Trophoblast cell (in vitro differentiated cells and primary cell): ENCODE measurements at regions not wholly inside any gene's neighbourhood (a gene's known extent, or its start where the extent isn't known, plus 50 kb on each side); places are given as distances from the start of the nearest gene placed in this dataset.

Experiments used
- DNase-seq, 2 donors: peaks; one replicate each; pipeline ENCODE4 v3.0.0-alpha.2; 2016
- H2AFZ ChIP-seq: 2 replicates; pipeline ENCODE4 v1.6.1; 2013; ENCODE audit warnings: low read length, moderate library complexity, mild to moderate bottlenecking; ENCODE audit not compliant: insufficient read depth, poor library complexity
- H2AK5ac ChIP-seq: 2 replicates; pipeline ENCODE4 v1.6.1; 2013; ENCODE audit warnings: mild to moderate bottlenecking, low read length
- H2BK120ac ChIP-seq: 2 replicates; pipeline ENCODE4 v1.6.1; 2013; ENCODE audit warnings: low read length, mild to moderate bottlenecking, moderate library complexity; ENCODE audit not compliant: insufficient read depth, poor library complexity
- H2BK12ac ChIP-seq: 2 replicates; pipeline ENCODE4 v1.6.1; 2013; ENCODE audit warnings: mild to moderate bottlenecking, low read length, moderate library complexity
- H2BK5ac ChIP-seq: 2 replicates; pipeline ENCODE4 v1.6.1; 2013; ENCODE audit warnings: low read length, low read depth, moderate library complexity, mild to moderate bottlenecking; ENCODE audit not compliant: poor library complexity
- H3K14ac ChIP-seq: 2 replicates; pipeline ENCODE4 v1.6.1; 2013; ENCODE audit warnings: mild to moderate bottlenecking, low read length
- H3K18ac ChIP-seq: 2 replicates; pipeline ENCODE4 v1.6.1; 2013; ENCODE audit warnings: mild to moderate bottlenecking, low read length
- H3K23ac ChIP-seq: 2 replicates; pipeline ENCODE4 v1.6.1; 2013; ENCODE audit warnings: low read length
- H3K27ac ChIP-seq: 2 replicates; pipeline ENCODE4 v1.5.1; 2013; ENCODE audit warnings: low read depth, mild to moderate bottlenecking, inconsistent platforms, low read length, moderate library complexity
- H3K27me3 ChIP-seq: 2 replicates; pipeline ENCODE4 v1.6.1; 2013; ENCODE audit warnings: inconsistent platforms, mild to moderate bottlenecking, low read length, moderate library complexity; ENCODE audit not compliant: insufficient read depth
- H3K36me3 ChIP-seq, 2 experiments: 1 replicate in 1 of 2; 2 replicates in 1 of 2; pipeline ENCODE4 v1.6.1; 2013; ENCODE audit warnings: low read length in 2 of 2, mild to moderate bottlenecking in 2 of 2, moderate library complexity in 1 of 2; ENCODE audit not compliant: insufficient read depth in 2 of 2, control insufficient read depth in 1 of 2
- H3K4ac ChIP-seq: 2 replicates; pipeline ENCODE4 v1.6.1; 2013; ENCODE audit warnings: low read depth, mild to moderate bottlenecking, low read length, moderate library complexity
- H3K4me1 ChIP-seq, 2 experiments: 1 replicate in 1 of 2; 2 replicates in 1 of 2; pipeline ENCODE4 v1.6.1; 2013; ENCODE audit warnings: low read length in 2 of 2, mild to moderate bottlenecking in 2 of 2, moderate library complexity in 1 of 2; ENCODE audit not compliant: insufficient read depth in 2 of 2, control insufficient read depth in 1 of 2
- H3K4me2 ChIP-seq: 2 replicates; pipeline ENCODE4 v1.6.1; 2013; ENCODE audit warnings: inconsistent platforms, mild to moderate bottlenecking, low read length, moderate library complexity
- H3K4me3 ChIP-seq: 2 replicates; pipeline ENCODE4 v1.5.1; 2013; ENCODE audit warnings: mild to moderate bottlenecking, low read depth, low read length, inconsistent platforms
- H3K79me1 ChIP-seq: one replicate; pipeline ENCODE4 v1.6.1; 2013; ENCODE audit warnings: low read length
- H3K79me2 ChIP-seq: 2 replicates; pipeline ENCODE4 v1.6.1; 2013; ENCODE audit warnings: low read length, mild to moderate bottlenecking; ENCODE audit not compliant: control insufficient read depth, insufficient read depth, poor library complexity
- H3K9ac ChIP-seq: 2 replicates; pipeline ENCODE4 v1.6.1; 2013; ENCODE audit warnings: mild to moderate bottlenecking, low read length
- H3K9me3 ChIP-seq: 2 replicates; pipeline ENCODE4 v1.6.1; 2013; ENCODE audit warnings: low read depth, mild to moderate bottlenecking, control low read depth, inconsistent platforms, low read length; ENCODE audit not compliant: insufficient read depth
- H4K12ac ChIP-seq: 2 replicates; pipeline ENCODE4 v1.6.1; 2013; ENCODE audit warnings: low read depth, mild to moderate bottlenecking, low read length, moderate library complexity
- H4K8ac ChIP-seq: 2 replicates; pipeline ENCODE4 v1.6.1; 2013; ENCODE audit warnings: low read depth, mild to moderate bottlenecking, low read length, moderate library complexity
- H4K91ac ChIP-seq: one replicate; pipeline ENCODE4 v1.6.1; 2013; ENCODE audit warnings: low read depth, mild to moderate bottlenecking, low read length, moderate library complexity
- WGBS: extraction: QIAGEN DNeasy Blood & Tissue Kit; methylation state at CpG from one replicate; pipeline ENCODE4 v1.1.7; 2013; ENCODE audit warnings: missing lambda C conversion rate; ENCODE audit not compliant: insufficient read length, insufficient coverage; ENCODE audit errors: extremely low coverage; 5-methylcytosine and 5-hydroxymethylcytosine counted together

- H2AK5ac ChIP-seq, result no peak overlapping the region
- H3K4me2 ChIP-seq, result no peak overlapping the region
- no peak overlapping the region for H3K27ac ChIP-seq
- H3K27me3 ChIP-seq, result no peaks in the 10 kb centered on the region
- H3K79me1 ChIP-seq, result no peaks in the 10 kb centered on the region
- no peak overlapping the region for H3K4me3 ChIP-seq
- no peak overlapping the region for H4K91ac ChIP-seq
- no peak overlapping the region for H3K4ac ChIP-seq
- no peak overlapping the region for H2BK12ac ChIP-seq
- H2BK120ac ChIP-seq, result no peak overlapping the region
- H3K36me3 ChIP-seq, result no peaks in the 10 kb centered on the region
- no peak overlapping the region for H4K12ac ChIP-seq
- H2AFZ ChIP-seq, result no peak overlapping the region
- no peak overlapping the region for H2BK5ac ChIP-seq
- no peak overlapping the region for H3K14ac ChIP-seq
- no peaks in the 10 kb centered on the region for H3K79me2 ChIP-seq
- no peak overlapping the region for H3K18ac ChIP-seq
- no peak overlapping the region for H3K23ac ChIP-seq
- H3K9me3 ChIP-seq, result peaks cover 3% of the 10 kb centered on the region
- no peaks in the 10 kb centered on the region for H3K4me1 ChIP-seq
- WGBS, result no CpG with 5 or more reads among the region's 4 CpGs
- DNase-seq, result no peak
- no peak overlapping the region for H4K8ac ChIP-seq
- no peak overlapping the region for H3K9ac ChIP-seq
Observed at GRCh38 chr10:130429809-130430208, 293.6 kb downstream of the GLRX3 start.

- Histone ChIP-seq H3K27me3 (no peaks in the 10 kb centered on the region), H3K4me3 (no peak overlapping the region), H4K12ac (no peak overlapping the region), H3K4me2 (no peak overlapping the region), H3K36me3 (no peaks in the 10 kb centered on the region), H3K9me3 (peaks cover 3% of the 10 kb centered on the region), H3K4ac (no peak overlapping the region), H2BK5ac (no peak overlapping the region), H3K79me1 (no peaks in the 10 kb centered on the region), H3K4me1 (no peaks in the 10 kb centered on the region), H4K8ac (no peak overlapping the region), H3K9ac (no peak overlapping the region), H3K18ac (no peak overlapping the region), H3K23ac (no peak overlapping the region), H2BK12ac (no peak overlapping the region), H3K27ac (no peak overlapping the region), H4K91ac (no peak overlapping the region), H3K14ac (no peak overlapping the region), H3K79me2 (no peaks in the 10 kb centered on the region), H2AFZ (no peak overlapping the region), H2BK120ac (no peak overlapping the region), H2AK5ac (no peak overlapping the region)
- DNase-seq, result no peak
- no CpG with 5 or more reads among the region's 4 CpGs for WGBS
Observed at GRCh38 chr10:130430291-130430690, 294.1 kb downstream of the GLRX3 start.

- Histone ChIP-seq H3K9me3 (peaks cover 3% of the 10 kb centered on the region), H3K27ac (no peak overlapping the region), H3K23ac (no peak overlapping the region), H2BK5ac (no peak overlapping the region), H4K91ac (no peak overlapping the region), H3K79me2 (no peaks in the 10 kb centered on the region), H3K4ac (no peak overlapping the region), H3K4me2 (no peak overlapping the region), H3K18ac (no peak overlapping the region), H3K4me1 (no peaks in the 10 kb centered on the region), H2BK12ac (no peak overlapping the region), H2AFZ (no peak overlapping the region), H3K9ac (no peak overlapping the region), H4K12ac (no peak overlapping the region), H2AK5ac (no peak overlapping the region), H3K79me1 (no peaks in the 10 kb centered on the region), H2BK120ac (no peak overlapping the region), H4K8ac (no peak overlapping the region), H3K27me3 (no peaks in the 10 kb centered on the region), H3K14ac (no peak overlapping the region), H3K36me3 (no peaks in the 10 kb centered on the region), H3K4me3 (no peak overlapping the region)
- no peak for DNase-seq
- WGBS, result no CpG with 5 or more reads among the region's 15 CpGs
Observed at GRCh38 chr10:130430852-130431704, 294.9 kb downstream of the GLRX3 start.

- Histone ChIP-seq H3K79me2 (no peaks in the 10 kb centered on the region), H2BK5ac (no peak overlapping the region), H2AFZ (no peak overlapping the region), H3K4me3 (no peak overlapping the region), H3K9me3 (peaks cover 3% of the 10 kb centered on the region), H3K27ac (no peak overlapping the region), H3K27me3 (no peaks in the 10 kb centered on the region), H3K23ac (no peak overlapping the region), H3K4me1 (no peaks in the 10 kb centered on the region), H4K8ac (no peak overlapping the region), H3K14ac (no peak overlapping the region), H3K36me3 (no peaks in the 10 kb centered on the region), H3K79me1 (no peaks in the 10 kb centered on the region), H3K4me2 (no peak overlapping the region), H3K18ac (no peak overlapping the region), H4K12ac (no peak overlapping the region), H2BK120ac (no peak overlapping the region), H3K9ac (no peak overlapping the region), H2BK12ac (no peak overlapping the region), H3K4ac (no peak overlapping the region), H2AK5ac (no peak overlapping the region), H4K91ac (no peak overlapping the region)
- no CpG with 5 or more reads among the region's 7 CpGs for WGBS
- no peak for DNase-seq
Observed at GRCh38 chr10:130432271-130432670, 296.1 kb downstream of the GLRX3 start.
